ENCODE measurements at regions not wholly inside any gene's neighbourhood (a gene's known extent, or its start where the extent isn't known, plus 50 kb on each side); places are given as distances from the start of the nearest gene placed in this dataset.

DNA sequence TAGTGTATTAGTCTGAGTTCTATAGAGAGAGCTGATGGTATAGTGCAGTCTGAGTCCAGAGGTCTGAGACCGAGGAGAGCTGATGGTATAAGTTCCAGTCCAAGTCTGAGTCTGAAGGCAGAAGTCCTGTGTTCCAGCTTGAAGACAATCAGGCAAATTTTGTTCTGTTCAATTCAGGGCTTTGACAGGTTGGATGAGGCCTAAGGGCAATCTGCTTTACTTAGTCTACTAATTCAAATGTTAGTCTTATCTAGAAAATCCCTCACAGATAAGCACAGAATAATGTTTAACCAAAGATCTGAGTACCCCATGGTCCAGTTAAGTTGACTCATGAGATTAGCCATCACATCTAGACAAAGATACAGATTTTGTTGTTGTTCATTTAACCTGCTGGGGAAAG is 303.0 kb upstream of the KLF4 start:
- TF ChIP-seq POLR2AphosphoS5 (IDR thresholded peaks at IDR 0.05) (no peak), CTCF (IDR thresholded peaks at IDR 0.05) (no peak), POLR2A (IDR thresholded peaks at IDR 0.05; ENCODE audit: low read depth) (no peak)
